ENCODE measurements at regions not wholly inside any gene's neighbourhood (a gene's known extent, or its start where the extent isn't known, plus 50 kb on each side); places are given as distances from the start of the nearest gene placed in this dataset.

DNA sequence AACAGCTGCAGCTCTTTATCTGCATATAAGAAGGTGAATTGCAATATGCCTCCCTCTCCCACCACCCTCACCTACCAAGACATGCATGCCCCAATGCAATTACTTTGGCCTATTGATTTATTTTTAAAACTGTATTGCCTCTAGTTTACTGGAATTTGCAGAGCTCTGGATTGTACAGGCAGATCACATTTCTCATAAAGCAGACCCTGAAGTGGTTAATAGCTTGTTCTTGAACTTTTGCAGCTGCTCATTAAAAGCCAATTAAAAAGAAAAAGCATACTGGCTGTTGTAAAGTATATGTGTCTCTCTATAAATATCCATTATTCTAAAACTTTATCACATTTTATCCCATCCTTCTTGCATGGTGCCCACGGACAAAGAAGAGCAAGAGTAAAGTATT is 221.5 kb upstream of the TOPAZ1 start:
- TF ChIP-seq, protein P1, sequence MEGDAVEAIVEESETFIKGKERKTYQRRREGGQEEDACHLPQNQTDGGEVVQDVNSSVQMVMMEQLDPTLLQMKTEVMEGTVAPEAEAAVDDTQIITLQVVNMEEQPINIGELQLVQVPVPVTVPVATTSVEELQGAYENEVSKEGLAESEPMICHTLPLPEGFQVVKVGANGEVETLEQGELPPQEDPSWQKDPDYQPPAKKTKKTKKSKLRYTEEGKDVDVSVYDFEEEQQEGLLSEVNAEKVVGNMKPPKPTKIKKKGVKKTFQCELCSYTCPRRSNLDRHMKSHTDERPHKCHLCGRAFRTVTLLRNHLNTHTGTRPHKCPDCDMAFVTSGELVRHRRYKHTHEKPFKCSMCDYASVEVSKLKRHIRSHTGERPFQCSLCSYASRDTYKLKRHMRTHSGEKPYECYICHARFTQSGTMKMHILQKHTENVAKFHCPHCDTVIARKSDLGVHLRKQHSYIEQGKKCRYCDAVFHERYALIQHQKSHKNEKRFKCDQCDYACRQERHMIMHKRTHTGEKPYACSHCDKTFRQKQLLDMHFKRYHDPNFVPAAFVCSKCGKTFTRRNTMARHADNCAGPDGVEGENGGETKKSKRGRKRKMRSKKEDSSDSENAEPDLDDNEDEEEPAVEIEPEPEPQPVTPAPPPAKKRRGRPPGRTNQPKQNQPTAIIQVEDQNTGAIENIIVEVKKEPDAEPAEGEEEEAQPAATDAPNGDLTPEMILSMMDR (IDR thresholded peaks at IDR 0.05; ENCODE audit: low read depth, low read length): no peak
- no peak overlapping the region for H3K27ac ChIP-seq (ENCODE audit: low read depth, low read length)
- no peak for DNase-seq (ENCODE audit: low read depth, low spot score)
- ChIA-PET CTCF (interaction anchor here (0.6 kb wide), 1 partner anchor 797 kb away, joined by 6 read pairs; no protein-coding TSS in a partner anchor), POLR2A (no interaction called here)
- no peak overlapping the region for H3K4me3 ChIP-seq (ENCODE audit: low read depth, low read length)
- H3K9me3 ChIP-seq (ENCODE audit: control insufficient read depth, insufficient read depth, low read length): no peaks in the 10 kb centered on the region
- H3K27me3 ChIP-seq (ENCODE audit: control insufficient read depth, insufficient read depth, low read length): peaks cover 31% of the 10 kb centered on the region

DNA sequence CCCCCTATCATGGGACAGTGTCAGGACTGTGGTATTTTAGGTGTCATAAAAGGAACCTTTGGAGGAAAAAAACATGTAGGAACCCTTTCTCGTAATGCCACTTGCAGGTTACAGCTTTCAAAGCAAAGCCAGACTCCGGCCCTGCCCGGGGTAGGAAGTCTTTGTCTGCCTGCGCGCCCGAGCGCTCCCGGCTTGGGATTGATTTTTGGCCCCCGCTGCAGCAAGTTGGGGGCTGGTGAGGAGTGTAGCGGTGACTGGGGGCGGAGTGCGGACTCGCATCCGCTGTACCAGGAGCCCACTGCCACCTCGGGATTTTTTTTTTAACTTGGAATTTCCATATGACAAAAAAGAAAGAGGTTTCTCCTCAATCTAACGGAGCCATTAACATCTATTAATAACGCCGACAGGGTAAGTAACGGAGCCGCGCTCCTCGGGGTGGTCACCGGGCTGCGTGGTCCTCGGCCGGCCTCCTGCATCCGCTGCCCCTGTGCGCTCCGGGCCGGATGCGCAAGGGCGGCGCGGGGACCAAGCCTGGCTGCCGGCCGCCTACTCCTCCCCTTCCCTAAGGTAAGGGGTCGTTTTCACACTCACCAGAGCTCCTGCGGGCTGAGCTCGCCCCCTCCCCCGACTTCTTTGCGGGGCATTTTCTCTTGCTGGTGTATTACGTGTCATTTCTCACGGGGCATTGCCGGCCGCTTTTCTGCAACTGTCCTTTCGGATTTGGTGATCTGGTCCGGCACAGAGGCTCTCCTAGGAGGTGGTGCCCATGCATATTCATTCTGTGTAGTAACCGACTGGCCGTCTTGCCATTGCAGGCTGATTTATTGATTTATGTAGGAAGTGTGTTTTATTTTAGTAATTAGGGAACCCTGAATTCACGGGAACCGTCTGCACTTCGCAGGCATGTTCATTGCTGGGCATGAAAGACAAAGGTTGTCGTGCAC is 219.8 kb upstream of the TOPAZ1 start:
- Histone ChIP-seq H3K4me3 (ENCODE audit: low read depth, low read length) (peak overlapping the region; percentile 35), H3K27me3 (ENCODE audit: control insufficient read depth, insufficient read depth, low read length) (peaks cover 28% of the 10 kb centered on the region), H3K9me3 (ENCODE audit: control insufficient read depth, insufficient read depth, low read length) (no peaks in the 10 kb centered on the region), H3K27ac (ENCODE audit: low read depth, low read length) (no peak overlapping the region)
- DNase-seq (ENCODE audit: low read depth, low spot score): no peak
- TF ChIP-seq, protein P1 (IDR thresholded peaks at IDR 0.05; ENCODE audit: low read depth, low read length): no peak
- ChIA-PET CTCF (no interaction called here), POLR2A (no interaction called here)

DNA sequence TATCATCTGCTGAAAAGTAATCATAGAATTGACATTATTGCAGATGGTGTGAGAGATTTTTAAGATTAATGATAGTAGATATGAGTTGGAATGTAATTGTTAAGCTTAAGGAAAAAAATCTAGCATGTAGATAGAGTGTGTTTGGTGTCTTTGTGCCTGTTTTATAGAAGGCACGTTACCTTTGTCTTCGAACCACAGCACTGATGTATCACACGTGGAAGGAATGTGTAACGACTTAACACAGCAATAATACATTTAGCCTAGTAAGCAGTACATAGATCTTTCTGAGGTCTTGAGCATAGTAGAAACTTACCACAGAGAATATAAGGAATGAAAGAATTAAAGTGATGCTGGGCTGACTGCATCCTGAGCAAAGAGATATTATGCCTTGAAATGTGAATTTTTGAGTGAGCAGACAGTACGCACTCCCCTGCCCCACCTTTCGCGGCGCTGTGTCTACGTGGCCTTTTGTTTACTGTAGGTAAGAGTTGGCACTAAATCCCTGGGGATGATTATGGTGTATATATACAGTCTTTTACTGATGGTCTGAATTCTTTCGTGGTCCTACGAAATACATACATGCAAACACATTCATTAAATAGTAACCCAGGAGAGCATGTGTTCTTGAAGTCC is 217.6 kb upstream of the TOPAZ1 start:
- Histone ChIP-seq H3K4me3 (ENCODE audit: low read depth, low read length) (no peak overlapping the region), H3K27ac (ENCODE audit: low read depth, low read length) (no peak overlapping the region), H3K9me3 (ENCODE audit: control insufficient read depth, insufficient read depth, low read length) (no peaks in the 10 kb centered on the region), H3K27me3 (ENCODE audit: control insufficient read depth, insufficient read depth, low read length) (peaks cover 28% of the 10 kb centered on the region)
- DNase-seq (ENCODE audit: low read depth, low spot score): no peak
- TF ChIP-seq, protein P1 (IDR thresholded peaks at IDR 0.05; ENCODE audit: low read depth, low read length): no peak
- ChIA-PET CTCF (interaction anchor here (0.5 kb wide), 1 partner anchor 1135 kb away, joined by 10 read pairs; no protein-coding TSS in a partner anchor), POLR2A (no interaction called here)

DNA sequence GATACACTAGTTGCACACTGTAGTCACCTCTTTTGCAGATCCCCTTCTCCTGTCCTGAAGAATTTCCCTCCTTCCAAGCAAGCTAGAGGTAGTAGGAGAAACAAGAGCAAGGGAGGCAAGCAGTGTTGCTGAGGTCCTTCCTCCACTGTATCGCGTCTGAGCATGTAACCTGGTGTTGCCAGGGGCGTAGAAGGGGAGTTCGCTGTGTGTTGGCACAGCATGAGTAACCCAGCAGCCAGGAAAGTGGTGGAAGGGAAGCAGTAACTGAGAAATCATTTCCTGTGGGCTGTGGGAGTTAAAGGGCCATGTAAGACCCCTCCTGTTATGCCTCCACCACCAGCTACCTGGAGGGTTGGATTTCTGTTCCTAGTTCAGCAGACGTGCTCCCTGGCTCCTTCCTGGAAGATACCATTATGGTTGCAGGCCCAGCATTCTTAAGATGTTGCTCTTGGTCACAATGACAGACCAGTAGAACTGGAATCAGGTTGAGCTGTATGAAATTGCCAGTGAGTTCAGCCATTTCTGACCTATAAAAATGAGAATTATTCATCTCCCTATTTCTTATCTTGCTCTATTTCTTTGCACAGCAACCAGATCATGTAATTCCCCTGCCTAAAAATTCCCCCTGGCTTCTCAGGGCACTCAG is 215.3 kb upstream of the TOPAZ1 start:
- ChIA-PET CTCF (no interaction called here), POLR2A (no interaction called here)
- peaks cover 16% of the 10 kb centered on the region for H3K27me3 ChIP-seq (ENCODE audit: control insufficient read depth, insufficient read depth, low read length)

More for the DNA sequence above, 215.3 kb upstream of the TOPAZ1 start:
- no peak for DNase-seq (ENCODE audit: low read depth, low spot score)
- H3K9me3 ChIP-seq (ENCODE audit: control insufficient read depth, insufficient read depth, low read length): no peaks in the 10 kb centered on the region
- TF ChIP-seq, protein P1 (IDR thresholded peaks at IDR 0.05; ENCODE audit: low read depth, low read length): no peak
- H3K27ac ChIP-seq (ENCODE audit: low read depth, low read length): no peak overlapping the region
- no peak overlapping the region for H3K4me3 ChIP-seq (ENCODE audit: low read depth, low read length)

Measured in AG04450 (cell line).